ENCODE measurements at regions not wholly inside any gene's neighbourhood (a gene's known extent, or its start where the extent isn't known, plus 50 kb on each side); places are given as distances from the start of the nearest gene placed in this dataset.

- no peaks in the 10 kb centered on the region for H3K9me3 Mint-ChIP-seq
- no peaks in the 10 kb centered on the region for H3K4me1 Mint-ChIP-seq (ENCODE audit: low read depth)
- no peak overlapping the region for H3K4me3 Mint-ChIP-seq
- H3K27ac Mint-ChIP-seq: no peak overlapping the region
- no peaks in the 10 kb centered on the region for H3K36me3 Mint-ChIP-seq (ENCODE audit: low read depth)
- no peaks in the 10 kb centered on the region for H3K27me3 Mint-ChIP-seq
- intact Hi-C loops (cut with micrococcal nuclease): no loop called here
Measured at GRCh38 chr11:134514354-134514951, 102.4 kb upstream of the B3GAT1 start.

GRCh38 chr11:134513585-134514120, 101.6 kb upstream of the B3GAT1 start:
- no peaks in the 10 kb centered on the region for H3K36me3 Mint-ChIP-seq (ENCODE audit: low read depth)
- H3K27me3 Mint-ChIP-seq: no peaks in the 10 kb centered on the region
- H3K9me3 Mint-ChIP-seq: no peaks in the 10 kb centered on the region
- no peaks in the 10 kb centered on the region for H3K4me1 Mint-ChIP-seq (ENCODE audit: low read depth)
- H3K4me3 Mint-ChIP-seq: no peak overlapping the region
- intact Hi-C loops (cut with micrococcal nuclease): no loop called here
- H3K27ac Mint-ChIP-seq: no peak overlapping the region

GRCh38 chr11:134512571-134513538, 100.8 kb upstream of the B3GAT1 start:
- intact Hi-C loops (cut with micrococcal nuclease): no loop called here
- Mint-ChIP-seq H3K36me3 (ENCODE audit: low read depth) (no peaks in the 10 kb centered on the region), H3K4me3 (no peak overlapping the region), H3K27ac (no peak overlapping the region), H3K4me1 (ENCODE audit: low read depth) (no peaks in the 10 kb centered on the region), H3K27me3 (no peaks in the 10 kb centered on the region), H3K9me3 (no peaks in the 10 kb centered on the region)

- H3K9me3 Mint-ChIP-seq: no peaks in the 10 kb centered on the region
- H3K36me3 Mint-ChIP-seq (ENCODE audit: low read depth): no peaks in the 10 kb centered on the region
- no peaks in the 10 kb centered on the region for H3K4me1 Mint-ChIP-seq (ENCODE audit: low read depth)
- no peaks in the 10 kb centered on the region for H3K27me3 Mint-ChIP-seq
- H3K27ac Mint-ChIP-seq: no peak overlapping the region
- intact Hi-C loops (cut with micrococcal nuclease): no loop called here
- no peak overlapping the region for H3K4me3 Mint-ChIP-seq
Measured at GRCh38 chr11:134512061-134512460, 100.0 kb upstream of the B3GAT1 start.

- Mint-ChIP-seq H3K36me3 (ENCODE audit: low read depth) (no peaks in the 10 kb centered on the region), H3K4me3 (no peak overlapping the region), H3K4me1 (ENCODE audit: low read depth) (no peaks in the 10 kb centered on the region), H3K27me3 (no peaks in the 10 kb centered on the region), H3K27ac (no peak overlapping the region), H3K9me3 (no peaks in the 10 kb centered on the region)
- intact Hi-C loops (cut with micrococcal nuclease): no loop called here
Measured at GRCh38 chr11:134511255-134511654, 99.2 kb upstream of the B3GAT1 start.

GRCh38 chr11:134510233-134511040, 98.4 kb upstream of the B3GAT1 start:
- Mint-ChIP-seq H3K27ac (no peak overlapping the region), H3K27me3 (no peaks in the 10 kb centered on the region)
- intact Hi-C loops (cut with micrococcal nuclease): no loop called here

GRCh38 chr11:134509381-134510232, 97.6 kb upstream of the B3GAT1 start:
- intact Hi-C loops (cut with micrococcal nuclease): no loop called here
- Mint-ChIP-seq H3K27ac (no peak overlapping the region), H3K9me3 (no peaks in the 10 kb centered on the region)

More at GRCh38 chr11:134510233-134511040, 98.4 kb upstream of the B3GAT1 start:
- H3K4me1 Mint-ChIP-seq (ENCODE audit: low read depth): no peaks in the 10 kb centered on the region
- H3K36me3 Mint-ChIP-seq (ENCODE audit: low read depth): no peaks in the 10 kb centered on the region
- H3K9me3 Mint-ChIP-seq: no peaks in the 10 kb centered on the region
- H3K4me3 Mint-ChIP-seq: no peak overlapping the region

GRCh38 chr11:134508219-134508990, 96.4 kb upstream of the B3GAT1 start:
- Mint-ChIP-seq H3K4me3 (no peak overlapping the region), H3K4me1 (ENCODE audit: low read depth) (no peaks in the 10 kb centered on the region), H3K9me3 (no peaks in the 10 kb centered on the region), H3K36me3 (ENCODE audit: low read depth) (no peaks in the 10 kb centered on the region), H3K27ac (no peak overlapping the region), H3K27me3 (no peaks in the 10 kb centered on the region)
- intact Hi-C loops (cut with micrococcal nuclease): no loop called here

More at GRCh38 chr11:134509381-134510232, 97.6 kb upstream of the B3GAT1 start:
- Mint-ChIP-seq H3K36me3 (ENCODE audit: low read depth) (no peaks in the 10 kb centered on the region), H3K4me3 (no peak overlapping the region), H3K4me1 (ENCODE audit: low read depth) (no peaks in the 10 kb centered on the region), H3K27me3 (no peaks in the 10 kb centered on the region)

- H3K36me3 Mint-ChIP-seq (ENCODE audit: low read depth): no peaks in the 10 kb centered on the region
- H3K4me3 Mint-ChIP-seq: no peak overlapping the region
- intact Hi-C loops (cut with micrococcal nuclease): no loop called here
- H3K4me1 Mint-ChIP-seq (ENCODE audit: low read depth): no peaks in the 10 kb centered on the region
- H3K27ac Mint-ChIP-seq: no peak overlapping the region
- H3K27me3 Mint-ChIP-seq: no peaks in the 10 kb centered on the region
- no peaks in the 10 kb centered on the region for H3K9me3 Mint-ChIP-seq
Measured at GRCh38 chr11:134506046-134506445, 94.0 kb upstream of the B3GAT1 start.

- Mint-ChIP-seq H3K4me1 (ENCODE audit: low read depth) (no peaks in the 10 kb centered on the region), H3K9me3 (no peaks in the 10 kb centered on the region), H3K27ac (no peak overlapping the region), H3K4me3 (no peak overlapping the region), H3K36me3 (ENCODE audit: low read depth) (no peaks in the 10 kb centered on the region), H3K27me3 (no peaks in the 10 kb centered on the region)
- intact Hi-C loops (cut with micrococcal nuclease): no loop called here
Measured at GRCh38 chr11:134505125-134505524, 93.1 kb upstream of the B3GAT1 start.

- intact Hi-C loops (cut with micrococcal nuclease): no loop called here
- no peak overlapping the region for H3K27ac Mint-ChIP-seq
- H3K36me3 Mint-ChIP-seq (ENCODE audit: low read depth): no peaks in the 10 kb centered on the region
- no peaks in the 10 kb centered on the region for H3K27me3 Mint-ChIP-seq
- H3K4me1 Mint-ChIP-seq (ENCODE audit: low read depth): no peaks in the 10 kb centered on the region
- H3K9me3 Mint-ChIP-seq: no peaks in the 10 kb centered on the region
- no peak overlapping the region for H3K4me3 Mint-ChIP-seq
Measured at GRCh38 chr11:134504146-134504905, 92.3 kb upstream of the B3GAT1 start.

- no peak overlapping the region for H3K27ac Mint-ChIP-seq
- H3K9me3 Mint-ChIP-seq: no peaks in the 10 kb centered on the region
- intact Hi-C loops (cut with micrococcal nuclease): no loop called here
- no peak overlapping the region for H3K4me3 Mint-ChIP-seq
- no peaks in the 10 kb centered on the region for H3K36me3 Mint-ChIP-seq (ENCODE audit: low read depth)
- H3K27me3 Mint-ChIP-seq: no peaks in the 10 kb centered on the region
- H3K4me1 Mint-ChIP-seq (ENCODE audit: low read depth): no peaks in the 10 kb centered on the region
Measured at GRCh38 chr11:134503596-134503995, 91.6 kb upstream of the B3GAT1 start.

All from dendritic cell treated with granulocyte-macrophage colony-stimulating factor and Interleukin-4, amounts not matched to agents 40 ng/mL and 50 ng/mL, for 4 days (primary cell).